NCI-H1694 (cell line): ENCODE measurements at regions not wholly inside any gene's neighbourhood (a gene's known extent, or its start where the extent isn't known, plus 50 kb on each side); places are given as distances from the start of the nearest gene placed in this dataset.
"Not testable (repeated sequence)": the region's sequence is repeated elsewhere in the genome, so short reads cannot be mapped to it uniquely, and the experiment has no call there.

Experiments
- DNase-seq: peaks from one replicate; lab custom pipeline; 2025; lab: John Stamatoyannopoulos, UW

DNA sequence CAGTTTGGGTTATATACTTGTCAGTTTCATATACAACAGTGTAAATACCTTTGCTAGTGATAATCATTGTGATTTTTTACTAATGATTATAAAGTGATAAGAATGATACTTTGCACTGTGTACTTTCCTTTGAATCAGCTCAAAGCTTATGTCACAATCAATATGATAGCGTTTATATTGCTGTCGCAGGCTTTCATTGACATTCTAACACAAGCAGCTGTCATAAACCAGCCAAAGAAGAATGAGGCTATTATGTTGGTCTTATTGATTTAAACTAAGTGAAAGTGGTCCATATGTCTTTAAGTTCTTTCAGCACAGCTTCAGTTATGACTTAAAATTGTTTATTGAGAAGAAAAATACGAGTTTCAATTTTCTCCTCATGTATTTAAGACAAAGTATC lies 272.7 kb upstream of the RGMB start:
- DNase-seq, result no peak

DNA sequence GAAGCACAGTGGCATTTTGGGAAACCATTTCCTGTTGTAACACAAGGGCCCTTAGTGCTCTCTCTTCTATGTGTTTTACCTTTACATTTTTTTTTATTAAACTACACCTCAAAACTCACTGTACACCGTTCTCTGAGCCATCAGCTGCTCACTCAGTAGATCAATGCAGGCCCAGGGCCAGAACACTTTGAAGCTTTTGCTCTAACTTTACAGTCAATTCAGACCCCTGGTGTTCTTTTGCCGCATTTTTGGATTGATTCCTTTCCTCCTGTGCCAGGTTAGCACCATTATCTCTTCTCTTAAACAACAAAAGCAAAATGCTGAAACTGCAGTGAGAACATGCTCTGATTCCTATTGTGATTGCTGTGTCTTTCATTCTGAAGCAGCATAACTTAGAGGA lies 269.8 kb upstream of the RGMB start:
- no peak for DNase-seq

DNA sequence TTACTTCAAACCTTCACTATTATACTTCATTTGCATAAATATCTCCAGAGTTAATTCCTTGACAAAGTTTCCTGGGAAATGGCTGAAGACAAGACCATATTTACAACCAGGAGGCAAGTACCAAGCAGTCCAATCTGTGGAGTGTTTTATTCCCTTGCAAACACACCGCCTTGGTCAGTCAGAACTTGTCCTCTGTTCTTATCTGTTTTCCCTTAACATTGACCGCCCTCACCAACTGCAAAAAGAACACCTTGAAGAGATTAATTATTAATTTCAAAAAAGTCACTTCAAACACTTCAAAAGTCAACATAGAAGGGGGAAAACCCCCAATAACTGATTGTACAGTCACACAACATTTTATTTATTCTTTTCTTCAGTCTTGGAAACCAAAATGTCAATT lies 269.0 kb upstream of the RGMB start:
- no peak for DNase-seq

DNA sequence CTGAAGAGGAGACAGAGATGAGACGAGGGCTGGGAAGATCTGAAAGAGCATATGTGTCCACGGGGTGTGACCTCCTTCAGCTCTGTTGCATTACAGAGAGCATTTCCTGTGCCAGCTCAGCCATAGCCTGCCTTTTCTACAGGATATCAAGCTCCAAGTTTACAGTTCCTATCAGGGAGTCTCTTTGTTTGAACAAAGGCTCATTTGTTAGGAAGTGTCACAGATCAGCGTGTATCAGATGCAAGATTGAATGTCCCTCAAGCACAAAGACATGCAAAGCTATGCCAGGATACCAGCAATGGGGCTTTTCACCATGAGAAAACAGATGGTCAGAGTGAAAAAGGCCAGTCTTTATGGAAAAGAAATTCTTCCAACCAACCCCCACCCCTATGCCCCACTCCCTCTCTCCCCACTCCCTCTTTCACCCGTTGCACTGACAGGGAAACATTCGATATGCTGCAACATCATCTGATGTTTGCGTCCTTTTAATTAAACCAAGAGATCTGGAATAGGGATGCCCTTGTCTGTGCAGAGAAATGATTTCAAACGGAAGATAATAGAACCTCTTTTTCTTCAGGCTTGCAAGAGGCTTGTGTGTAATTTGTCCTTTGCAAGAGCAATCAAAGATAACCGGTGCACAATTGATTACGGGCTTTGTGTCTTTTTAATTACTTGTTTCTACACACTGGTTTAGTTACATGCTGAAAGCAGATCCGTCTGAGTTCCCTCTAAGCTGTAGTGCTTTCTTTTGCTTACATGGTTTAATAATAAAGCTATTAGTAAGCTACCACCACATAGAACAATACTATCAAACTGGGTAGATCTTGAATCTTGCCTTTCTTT lies 263.1 kb upstream of the RGMB start:
- no peak for DNase-seq

DNA sequence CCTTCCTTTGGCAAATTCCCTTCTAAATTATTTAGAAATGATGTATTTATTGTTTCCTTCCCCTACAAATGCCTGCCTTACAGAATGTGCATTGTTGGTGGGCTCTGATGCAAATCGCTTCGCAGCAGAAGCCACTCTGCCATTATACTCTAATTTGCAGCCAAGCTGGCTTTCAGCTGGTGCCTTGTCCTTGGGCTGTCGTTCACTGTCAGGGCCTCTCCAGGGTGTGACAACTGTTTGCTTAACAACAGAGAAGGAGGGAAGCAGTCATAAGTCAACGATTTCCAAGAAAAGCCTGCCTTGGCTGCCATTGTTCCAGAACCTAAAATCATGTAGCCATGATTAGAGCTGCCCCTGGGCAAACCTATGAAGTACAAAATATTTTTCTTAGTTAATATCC lies 260.1 kb upstream of the RGMB start:
- no peak for DNase-seq

DNA sequence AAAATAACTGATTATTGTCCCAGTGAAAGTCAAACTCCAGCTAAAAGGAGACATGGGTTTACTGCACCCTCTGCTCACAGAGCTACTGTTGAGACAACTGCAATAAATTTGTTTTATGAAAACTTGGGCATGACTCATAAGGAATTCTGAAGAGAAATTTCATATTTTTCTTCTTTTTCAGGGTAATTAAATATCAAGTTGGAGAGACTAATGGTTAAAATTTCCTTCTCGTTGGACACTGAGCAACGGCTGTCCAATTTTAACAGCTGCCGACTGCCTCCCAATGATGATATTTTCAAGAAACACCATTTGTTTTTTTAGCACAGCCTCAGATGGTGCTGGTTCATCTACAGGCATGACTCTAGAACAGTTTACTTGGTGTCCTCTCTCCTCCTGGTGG lies 259.2 kb upstream of the RGMB start:
- DNase-seq, result no peak

DNA sequence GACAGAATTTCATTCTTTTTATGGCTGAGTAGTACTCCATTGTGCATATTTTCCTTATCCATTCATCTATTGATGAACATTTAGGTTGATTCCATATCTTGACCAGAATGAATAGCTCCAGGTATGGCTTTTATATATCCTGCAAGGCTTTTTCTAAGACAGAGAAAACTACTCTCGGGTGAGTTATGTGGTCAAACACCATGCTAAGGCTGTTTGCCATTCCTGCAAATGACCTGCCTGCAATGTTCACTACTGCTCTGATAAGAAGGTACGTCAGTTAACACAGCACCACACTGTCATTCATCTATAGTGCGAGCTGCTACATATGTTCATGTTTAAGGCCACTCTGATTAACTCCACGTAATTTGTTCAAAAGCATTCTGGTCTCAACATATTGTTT lies 256.8 kb upstream of the RGMB start:
- DNase-seq, result no peak

DNA sequence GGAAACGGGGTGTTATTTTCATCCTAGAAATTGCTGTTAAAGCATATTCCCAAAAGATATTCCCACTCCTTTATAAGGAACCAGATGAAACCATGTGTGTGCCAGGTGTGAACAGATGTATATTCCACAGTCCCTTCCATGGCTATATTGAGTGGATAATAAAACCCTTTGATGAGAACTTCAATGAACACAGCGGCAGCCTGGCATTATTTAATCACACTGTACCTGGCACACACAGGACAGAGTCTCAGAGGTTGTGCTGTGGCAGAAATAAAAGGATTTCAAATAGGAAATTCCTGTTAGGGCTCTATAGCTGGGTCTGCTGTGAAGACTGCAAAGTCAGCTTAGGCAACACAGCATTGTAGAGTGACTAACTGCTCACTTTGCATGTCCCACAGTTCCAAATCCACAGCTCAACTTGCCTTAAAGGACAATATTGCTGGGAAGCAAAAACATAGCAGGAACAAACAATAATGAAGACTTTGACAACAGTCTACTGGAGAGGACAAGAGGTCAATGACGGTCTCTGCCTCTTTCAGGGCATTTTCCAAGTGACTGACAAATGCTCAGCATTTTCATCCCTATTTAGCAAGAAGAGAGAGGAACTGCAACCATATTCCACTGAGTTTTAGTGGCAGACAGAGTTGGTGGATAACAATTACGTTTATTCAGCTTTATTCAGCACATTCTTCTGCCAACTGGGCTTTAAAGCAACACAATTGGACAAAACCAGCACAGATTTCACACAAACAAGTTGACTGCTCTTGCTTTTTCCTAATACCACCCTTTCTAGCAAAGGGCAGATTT lies 255.7 kb upstream of the RGMB start:
- DNase-seq, result no peak

DNA sequence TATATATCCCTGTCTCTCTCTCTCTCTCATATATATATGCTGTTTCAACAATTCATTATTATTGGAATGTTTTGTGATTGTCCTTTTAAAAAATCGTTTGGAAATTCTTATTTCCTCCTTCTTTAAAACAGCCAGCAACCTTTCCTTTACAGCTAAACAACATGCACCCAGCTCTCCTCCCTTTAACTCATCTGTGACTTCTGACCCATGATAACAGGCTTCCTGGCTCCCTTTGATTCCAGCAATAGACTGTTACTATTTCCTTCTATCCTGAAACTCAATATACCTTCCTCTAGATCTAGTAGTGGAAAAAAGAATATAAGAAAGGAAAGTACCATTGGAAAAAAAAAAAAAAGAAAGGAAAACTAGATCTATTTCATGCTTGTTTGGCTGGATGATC lies 254.7 kb upstream of the RGMB start:
- DNase-seq, result no peak

DNA sequence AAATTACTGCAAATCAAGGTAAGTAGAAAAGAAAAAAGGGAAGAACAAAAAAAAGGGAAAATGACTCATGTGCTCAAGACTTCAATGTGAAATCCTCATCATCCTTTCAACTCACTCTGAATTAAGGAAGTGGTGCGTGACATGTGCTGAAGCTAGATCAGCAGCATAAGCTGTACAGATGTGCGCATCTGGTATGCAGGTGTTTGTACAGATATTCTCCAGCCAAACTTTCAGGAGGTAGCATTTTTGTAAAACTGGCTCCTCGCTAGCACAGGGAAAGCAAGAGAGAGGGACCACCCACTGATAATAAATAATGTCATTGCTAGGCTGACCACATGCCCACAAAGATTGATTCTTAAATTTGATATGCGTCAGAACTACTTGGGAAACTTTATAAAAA lies 253.9 kb upstream of the RGMB start:
- no peak for DNase-seq

DNA sequence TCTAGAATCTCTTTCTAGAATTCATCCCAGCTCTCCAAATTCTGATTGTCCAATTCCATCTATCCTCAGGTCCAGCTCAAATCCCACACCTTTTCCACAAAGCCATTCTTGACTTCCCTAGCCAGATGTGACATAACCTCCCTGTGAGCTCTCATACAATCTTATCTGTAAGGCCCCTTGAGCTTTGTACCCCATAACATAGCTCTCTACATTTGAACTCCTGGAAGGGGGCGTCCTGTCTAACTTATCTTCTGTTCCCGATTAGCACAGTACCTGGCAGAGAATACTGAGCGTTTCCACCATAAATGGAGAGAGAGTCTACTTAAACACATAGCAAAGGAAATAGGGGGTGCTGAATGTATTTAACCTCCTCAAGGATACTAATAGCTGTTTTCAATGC lies 251.6 kb upstream of the RGMB start:
- no peak for DNase-seq

DNA sequence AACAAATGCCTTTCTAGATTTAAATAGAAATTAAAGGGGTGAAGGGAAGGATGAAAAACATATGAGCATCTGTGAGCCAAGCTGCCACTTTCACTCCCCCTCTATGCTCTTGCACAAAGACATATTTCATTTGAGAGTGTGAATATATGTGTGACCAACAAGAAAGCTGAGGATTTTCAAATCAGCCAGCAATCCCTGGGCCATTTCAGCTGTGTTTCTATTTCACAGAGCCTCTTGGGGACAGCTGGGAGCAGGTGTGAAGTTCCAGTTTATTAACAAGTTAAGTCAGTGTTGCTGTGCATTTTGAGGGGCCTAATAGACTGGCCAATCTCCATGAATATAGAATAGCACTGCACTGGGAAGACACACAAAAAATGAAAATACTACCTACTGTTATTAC lies 248.7 kb upstream of the RGMB start:
- DNase-seq, result no peak

DNA sequence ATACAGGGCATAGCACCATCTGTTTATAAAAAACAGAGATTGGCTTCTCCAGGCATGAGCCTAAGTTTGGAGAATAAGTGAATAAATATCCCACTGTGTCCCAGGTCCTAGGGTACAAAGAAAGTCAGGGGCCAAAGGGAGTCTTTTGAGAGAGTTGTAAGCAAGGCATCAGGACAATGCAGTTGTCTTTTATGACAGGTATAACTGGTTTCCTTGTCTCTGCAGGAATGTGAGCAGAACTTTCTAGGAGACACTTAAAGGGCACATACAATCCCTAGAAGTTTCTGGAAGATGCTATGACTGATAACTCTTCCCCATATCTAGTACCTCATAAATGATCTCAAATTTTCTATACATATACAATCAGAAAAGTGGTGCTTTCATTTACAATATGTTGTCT lies 245.6 kb upstream of the RGMB start:
- no peak for DNase-seq

DNA sequence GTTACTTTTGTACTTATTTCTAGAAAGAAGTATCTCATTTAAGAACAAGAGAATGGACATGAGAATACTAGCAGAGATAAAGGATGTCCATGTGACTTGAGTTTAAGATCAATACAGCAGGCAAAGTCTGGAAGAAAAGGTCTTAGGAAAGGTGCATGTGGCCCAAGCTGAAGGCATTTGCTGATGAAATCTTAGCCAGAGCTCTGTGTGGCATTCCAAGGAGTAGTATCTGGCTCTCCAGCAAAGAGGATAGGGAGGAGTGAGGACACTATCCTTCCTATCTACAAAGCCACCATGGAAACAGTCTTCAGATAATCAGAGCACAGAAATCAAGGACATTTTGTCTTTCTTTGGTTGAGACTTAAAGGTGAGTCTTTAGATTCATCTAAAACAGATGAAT lies 244.1 kb upstream of the RGMB start:
- DNase-seq, result no peak

DNA sequence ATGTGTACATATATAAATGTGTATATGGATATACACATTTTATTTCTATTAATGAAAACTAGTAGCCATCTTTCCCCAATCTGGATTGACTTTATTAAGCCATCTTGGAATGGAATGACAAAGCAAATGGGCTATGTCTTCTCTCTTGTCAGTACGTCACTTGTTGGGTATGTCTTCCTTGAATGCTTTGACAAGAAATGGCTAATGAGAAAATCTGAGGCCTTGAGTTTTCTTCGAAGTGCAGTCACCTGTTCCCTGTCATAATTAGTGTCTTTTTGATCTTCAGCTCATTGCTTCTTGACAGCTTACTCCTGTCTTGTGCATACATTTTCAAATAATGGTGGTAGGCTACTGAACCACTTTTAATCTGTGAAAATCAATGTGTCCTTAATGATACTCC lies 243.2 kb upstream of the RGMB start:
- DNase-seq, result no peak

DNA sequence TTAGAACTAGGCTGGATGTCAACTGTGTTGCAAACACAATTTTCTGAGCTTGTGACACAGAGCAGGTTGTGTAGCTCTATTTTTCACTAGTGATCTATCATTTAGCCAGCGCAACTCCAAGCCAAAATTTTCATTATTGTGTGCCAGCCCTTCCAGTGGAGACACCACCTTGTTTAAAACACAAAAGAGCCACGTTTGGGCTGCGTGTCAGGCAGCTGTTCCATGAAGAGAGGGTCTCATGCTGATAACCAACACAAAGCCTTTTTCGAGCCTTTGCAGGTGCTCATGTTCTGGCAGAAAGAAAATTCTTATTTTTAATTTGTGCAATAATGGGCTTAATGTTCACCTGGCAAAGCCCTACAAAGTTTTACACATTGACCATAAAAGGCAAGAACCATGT lies 237.6 kb upstream of the RGMB start:
- no peak for DNase-seq

DNA sequence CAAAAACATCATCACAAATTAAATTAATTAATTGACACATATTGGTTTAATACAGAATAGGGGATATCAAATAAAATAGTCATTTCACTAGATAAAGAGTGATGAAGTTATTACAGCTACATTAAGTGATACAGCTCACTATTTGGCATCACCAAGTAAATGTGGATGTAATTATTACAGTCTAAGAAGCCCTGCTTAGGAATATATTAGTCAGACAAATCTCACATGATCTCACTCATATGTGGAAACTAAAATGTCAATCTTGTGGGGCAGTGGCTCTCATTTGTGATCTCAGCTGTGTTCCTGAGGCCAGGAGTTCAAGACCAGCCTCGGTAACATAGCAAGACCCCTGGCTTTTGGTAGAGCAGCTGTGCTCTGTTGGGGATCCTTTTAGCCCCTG lies 233.4 kb upstream of the RGMB start:
- no peak for DNase-seq

DNA sequence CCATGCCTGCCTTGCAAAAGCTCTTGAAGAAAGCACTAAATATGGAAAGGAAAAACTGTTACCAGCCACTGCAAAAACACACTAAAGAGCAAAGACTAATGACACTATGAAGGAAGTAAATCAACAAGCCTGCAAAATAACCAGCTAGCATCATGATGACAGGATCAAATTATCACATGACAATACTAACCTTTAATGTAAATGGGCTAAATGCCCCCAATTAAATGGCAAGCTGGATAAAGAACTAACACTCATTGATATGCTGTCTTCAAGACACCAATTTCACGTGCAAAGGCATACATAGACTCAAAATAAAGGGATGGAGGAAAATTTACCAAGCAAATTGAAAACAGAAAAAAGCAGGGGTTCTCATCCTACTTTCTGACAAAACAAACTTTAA lies 231.8 kb upstream of the RGMB start:
- no peak for DNase-seq

DNA sequence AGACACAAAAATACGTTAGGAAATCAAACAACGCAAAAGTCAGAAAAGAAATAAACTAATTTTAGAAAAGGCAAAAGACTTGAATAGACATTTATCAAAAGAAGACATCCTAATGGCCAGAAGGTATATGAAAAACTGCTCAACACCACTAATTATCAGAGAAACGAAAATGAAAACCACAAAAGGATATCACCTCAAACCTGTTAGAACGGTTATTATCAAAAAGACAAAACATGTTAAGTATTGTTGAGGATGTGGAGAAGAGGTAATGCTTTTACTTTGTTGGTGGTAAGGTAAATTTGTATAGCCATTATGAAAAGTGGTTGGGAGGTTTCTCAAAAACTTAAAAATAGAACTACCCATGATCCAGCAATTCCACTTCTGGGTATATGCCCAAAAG lies 230.0 kb upstream of the RGMB start:
- no peak for DNase-seq

DNA sequence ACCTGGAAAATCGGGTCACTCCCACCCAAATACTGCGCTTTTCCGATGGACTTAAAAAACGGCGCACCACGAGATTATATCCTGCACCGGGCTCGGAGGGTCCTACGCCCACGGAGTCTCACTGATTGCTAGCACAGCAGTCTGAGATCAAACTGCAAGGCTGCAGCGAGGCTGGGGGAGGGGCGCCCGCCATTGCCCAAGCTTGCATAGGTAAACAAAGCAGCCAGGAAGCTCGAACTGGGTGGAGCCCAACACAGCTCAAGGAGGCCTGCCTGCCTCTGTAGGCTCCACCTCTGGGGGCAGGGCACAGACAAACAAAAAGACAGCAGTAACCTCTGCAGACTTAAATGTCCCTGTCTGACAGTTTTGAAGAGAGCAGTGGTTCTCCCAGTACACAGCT lies 226.5 kb upstream of the RGMB start:
- DNase-seq, result not testable (repeated sequence)

DNA sequence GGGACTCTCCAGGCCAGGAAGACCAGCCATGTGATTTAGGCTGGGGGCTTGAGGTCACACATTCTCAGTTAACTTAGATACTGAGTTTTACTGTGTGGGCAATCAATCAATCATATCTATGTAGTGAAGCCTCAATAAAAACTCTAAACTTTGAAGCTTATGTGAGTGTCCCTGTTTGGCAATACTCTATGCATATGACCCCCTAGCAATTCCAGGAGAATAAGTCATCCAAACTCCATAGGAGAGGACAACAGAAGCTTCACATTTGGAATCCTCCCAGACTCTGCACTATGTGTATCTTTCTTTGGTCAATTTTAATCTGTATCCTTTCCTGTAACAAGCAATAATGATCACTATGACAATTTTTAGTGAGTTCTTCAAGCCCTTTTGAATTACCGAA lies 216.8 kb upstream of the RGMB start:
- DNase-seq, result no peak

DNA sequence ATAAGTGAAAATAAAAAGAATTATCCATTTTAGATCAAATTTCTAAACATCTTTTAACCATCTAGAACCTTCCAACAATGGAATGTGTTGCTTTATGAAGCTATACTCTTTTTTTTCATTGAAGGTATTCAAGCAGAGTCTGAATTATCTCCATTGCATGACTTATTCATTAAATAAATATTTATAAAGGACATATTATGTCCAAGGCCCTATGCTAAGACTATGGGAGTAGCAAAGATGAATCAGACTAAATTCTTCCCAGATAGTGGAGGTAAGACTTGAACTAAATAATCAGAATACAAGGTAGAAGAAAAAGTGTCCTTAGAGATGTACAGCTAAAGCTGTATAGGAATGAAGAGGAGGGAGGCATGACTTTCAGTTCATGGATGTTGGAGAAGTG lies 215.5 kb upstream of the RGMB start:
- no peak for DNase-seq

DNA sequence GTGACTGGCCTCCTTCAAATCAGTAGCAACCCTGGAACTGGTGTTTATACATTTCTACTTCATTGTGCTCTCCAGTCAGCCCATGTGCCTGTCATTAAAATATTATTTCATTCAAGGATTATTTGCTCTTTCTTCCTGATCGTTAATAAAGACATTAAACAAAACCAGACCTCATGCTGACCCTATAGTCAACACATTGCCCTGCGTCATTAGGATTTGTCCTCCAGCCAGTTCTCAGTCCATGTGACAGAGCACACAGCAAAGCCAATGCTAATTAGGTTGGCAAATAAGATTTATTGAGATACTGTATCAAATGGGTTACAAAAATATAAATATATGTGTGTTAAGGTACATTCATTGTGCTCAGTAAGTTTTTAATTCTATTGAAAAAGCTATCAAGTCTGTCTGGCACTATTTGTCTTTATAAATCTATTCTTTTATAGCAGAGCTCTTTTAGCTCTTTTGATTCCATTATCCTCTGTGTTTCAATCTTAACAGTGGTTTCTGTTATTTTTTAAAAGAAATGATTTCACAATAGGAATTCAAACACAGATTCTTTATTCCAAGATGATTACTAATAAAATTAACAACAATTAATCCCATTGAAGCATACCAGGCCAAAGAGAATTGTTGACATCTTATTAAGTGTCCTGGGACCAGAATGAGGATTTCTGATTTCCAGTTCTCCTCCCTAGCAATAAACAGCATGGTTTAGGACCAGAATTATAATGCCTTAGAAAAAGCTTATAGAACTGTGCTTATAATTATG lies 209.4 kb upstream of the RGMB start:
- no peak for DNase-seq
